SU-DHL-6 (cell line): ENCODE measurements at regions not wholly inside any gene's neighbourhood (a gene's known extent, or its start where the extent isn't known, plus 50 kb on each side); places are given as distances from the start of the nearest gene placed in this dataset.

ENCODE experiments used
- EZH2phosphoT487 ChIP-seq: fragments of 200-600 bp; sonication (generic), shearing (Covaris generic); conservative IDR thresholded peaks from 2 replicates; pipeline ENCODE4 v1.6.1; 2018; ENCODE audit warnings: mild to moderate bottlenecking, antibody characterized with exemption, low read length, moderate library complexity, mixed read lengths
- TF ChIP-seq, protein P1 (sequence below): fragments of 200-600 bp; sonication (generic); IDR thresholded peaks from one replicate; pipeline ENCODE4 v1.5.1; 2017; ENCODE audit warnings: antibody characterized with exemption, mild to moderate bottlenecking, low read length, moderate library complexity; ENCODE audit not compliant: insufficient read depth, poor library complexity, severe bottlenecking

DNA sequence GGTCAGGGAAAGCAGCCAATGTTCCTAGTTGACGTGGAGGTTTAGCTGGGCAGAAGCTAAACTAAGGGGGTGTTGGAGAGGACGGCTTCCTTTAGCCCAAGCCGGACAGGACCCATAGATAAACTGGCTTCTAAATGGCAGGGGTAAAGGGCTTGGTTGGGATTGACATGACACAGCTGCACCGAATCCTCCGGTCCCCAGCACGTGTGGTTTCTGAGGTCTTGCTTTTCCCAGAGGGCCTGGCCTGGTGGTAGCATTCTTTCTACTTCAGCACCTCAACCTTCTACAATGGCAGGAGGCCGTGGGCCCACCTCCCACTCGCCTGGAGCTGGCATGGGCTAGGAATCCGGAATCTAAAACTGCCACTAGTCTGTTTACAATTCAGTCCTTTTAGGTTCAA lies 163.0 kb downstream of the FGF9 start:
- TF ChIP-seq, protein P1, sequence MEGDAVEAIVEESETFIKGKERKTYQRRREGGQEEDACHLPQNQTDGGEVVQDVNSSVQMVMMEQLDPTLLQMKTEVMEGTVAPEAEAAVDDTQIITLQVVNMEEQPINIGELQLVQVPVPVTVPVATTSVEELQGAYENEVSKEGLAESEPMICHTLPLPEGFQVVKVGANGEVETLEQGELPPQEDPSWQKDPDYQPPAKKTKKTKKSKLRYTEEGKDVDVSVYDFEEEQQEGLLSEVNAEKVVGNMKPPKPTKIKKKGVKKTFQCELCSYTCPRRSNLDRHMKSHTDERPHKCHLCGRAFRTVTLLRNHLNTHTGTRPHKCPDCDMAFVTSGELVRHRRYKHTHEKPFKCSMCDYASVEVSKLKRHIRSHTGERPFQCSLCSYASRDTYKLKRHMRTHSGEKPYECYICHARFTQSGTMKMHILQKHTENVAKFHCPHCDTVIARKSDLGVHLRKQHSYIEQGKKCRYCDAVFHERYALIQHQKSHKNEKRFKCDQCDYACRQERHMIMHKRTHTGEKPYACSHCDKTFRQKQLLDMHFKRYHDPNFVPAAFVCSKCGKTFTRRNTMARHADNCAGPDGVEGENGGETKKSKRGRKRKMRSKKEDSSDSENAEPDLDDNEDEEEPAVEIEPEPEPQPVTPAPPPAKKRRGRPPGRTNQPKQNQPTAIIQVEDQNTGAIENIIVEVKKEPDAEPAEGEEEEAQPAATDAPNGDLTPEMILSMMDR: no peak
- no peak for TF ChIP-seq EZH2phosphoT487
